Fibroblast of skin of back (primary cell): ENCODE measurements at regions not wholly inside any gene's neighbourhood (a gene's known extent, or its start where the extent isn't known, plus 50 kb on each side); places are given as distances from the start of the nearest gene placed in this dataset.

Experiments used
- DNase-seq: peaks from one replicate; pipeline ENCODE4 v3.0.0-alpha.2; 2013

DNA sequence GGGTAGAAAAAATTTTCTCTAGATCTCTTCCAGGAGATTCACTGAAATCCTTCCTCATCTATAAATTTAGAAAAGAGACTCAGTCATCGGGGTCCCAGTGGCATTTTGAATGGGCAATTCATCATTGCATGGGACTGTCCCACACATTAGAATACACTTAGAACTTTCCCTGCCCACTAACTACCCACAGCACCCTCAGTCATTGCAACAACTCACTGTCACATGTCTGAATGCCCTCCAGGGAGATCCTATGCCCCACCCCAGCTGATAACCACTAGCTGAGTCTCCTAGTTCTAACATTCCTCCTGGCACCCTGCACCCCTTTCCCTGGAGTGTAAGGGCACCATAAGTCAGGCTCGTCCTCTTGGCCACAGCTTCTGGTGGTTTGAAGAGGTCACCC is 89.6 kb downstream of the INSIG2 start:
- no peak for DNase-seq

DNA sequence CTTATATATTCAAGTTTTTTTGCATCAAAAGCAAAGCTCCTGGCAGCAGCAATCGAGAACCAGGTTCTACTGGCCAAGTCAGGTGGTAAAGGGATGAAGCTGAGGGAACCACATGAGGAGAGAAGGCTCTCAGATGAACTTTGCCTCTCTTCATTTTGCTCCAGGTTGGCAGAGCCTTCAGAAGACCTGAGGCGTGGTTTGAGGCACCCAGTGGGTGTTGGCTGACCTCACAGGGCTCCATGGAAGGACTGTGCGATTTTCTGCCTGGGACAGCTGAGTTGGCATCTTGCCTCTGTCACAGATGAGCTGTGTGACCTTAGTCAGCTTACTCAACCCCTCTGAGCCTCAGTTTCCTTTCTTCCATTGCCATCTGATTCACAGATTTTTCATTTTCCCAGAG is 89.0 kb downstream of the INSIG2 start:
- no peak for DNase-seq

DNA sequence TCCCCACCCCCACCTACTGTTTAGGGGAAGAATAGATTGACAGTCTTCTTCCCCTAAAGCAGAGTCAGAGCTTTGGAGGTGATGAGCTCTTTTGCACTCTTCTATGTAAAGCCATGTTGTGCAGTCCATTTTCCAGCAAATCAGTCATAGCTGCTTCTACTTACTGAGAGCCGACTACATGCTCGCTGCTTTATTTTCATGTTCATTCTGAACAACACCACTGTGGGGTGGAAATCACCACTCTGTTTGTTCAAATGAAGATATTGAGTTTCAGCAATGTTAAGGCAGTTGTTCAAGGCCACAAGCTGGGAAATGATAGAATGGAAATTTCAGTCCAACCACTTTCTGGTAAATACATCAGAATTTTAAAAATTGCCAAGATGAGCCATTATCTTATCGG is 88.3 kb downstream of the INSIG2 start:
- DNase-seq, result no peak

DNA sequence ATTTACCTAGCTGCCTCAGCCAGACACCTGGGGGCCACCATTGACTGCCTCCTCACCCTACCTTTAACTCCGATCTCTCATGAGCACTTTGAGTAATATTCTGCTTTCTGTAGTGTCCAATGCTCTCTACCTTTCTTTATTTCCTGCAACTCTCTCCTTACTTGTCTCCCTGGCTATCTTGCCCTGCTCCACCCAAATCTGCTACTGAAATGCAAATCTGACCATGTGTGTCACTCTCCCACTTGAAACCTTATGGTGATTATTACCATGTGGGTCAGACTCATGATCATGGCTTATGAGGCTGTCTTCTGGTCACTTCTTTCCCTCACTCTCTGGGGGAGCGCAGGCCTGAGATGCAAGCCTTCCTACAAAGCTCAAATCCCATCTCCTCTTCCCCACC is 83.3 kb downstream of the INSIG2 start:
- no peak for DNase-seq

DNA sequence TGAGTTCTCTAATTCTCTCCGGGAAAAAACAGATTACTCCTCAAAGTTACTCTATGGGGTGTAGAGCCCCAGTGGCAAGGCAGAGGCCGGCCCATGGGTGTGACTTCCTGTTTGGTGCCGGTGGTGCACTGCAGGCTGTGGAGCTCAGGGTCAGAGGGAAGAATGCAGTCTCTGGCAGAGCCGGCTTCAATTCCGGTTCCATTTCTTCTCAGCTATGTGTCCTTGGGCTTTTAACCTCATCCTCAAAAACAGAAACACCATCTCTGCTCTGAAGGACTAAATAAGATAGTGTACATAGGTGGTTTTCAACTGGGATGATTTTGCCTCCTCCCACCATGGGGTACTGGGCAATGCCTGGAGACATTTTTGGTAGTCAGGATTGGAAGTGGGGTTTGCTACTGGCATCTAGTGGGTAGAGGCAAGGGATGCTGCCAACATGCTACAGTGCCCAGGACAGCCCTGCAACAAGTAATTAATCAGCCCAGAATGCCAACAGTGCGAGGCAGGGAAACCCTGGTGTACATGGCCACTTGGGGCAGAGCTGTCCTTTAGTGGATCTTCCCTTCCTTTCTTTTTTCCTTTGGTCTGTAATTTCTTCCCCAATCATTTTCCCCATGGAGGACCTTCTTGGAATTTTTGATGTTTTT is 81.2 kb downstream of the INSIG2 start:
- no peak for DNase-seq

DNA sequence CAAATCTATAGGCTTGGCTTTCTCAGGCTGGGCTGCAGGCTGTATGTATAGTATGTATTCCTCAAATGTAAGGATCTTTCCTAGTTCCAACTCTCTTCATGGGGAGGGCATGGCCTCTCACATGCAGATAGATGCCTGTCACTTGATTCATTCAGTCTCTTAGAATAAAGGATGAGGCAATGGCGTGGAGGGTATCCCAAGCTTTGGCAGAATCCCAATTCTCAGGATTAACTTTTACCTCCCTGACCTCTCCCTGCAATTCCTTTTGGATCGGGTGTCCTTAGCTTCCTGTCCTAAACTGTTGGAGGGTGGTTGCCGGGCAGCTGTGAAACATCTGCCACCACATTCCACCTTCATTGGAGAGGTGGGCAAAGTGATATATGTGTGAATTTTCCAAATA is 80.3 kb downstream of the INSIG2 start:
- DNase-seq, result peak; percentile 35

DNA sequence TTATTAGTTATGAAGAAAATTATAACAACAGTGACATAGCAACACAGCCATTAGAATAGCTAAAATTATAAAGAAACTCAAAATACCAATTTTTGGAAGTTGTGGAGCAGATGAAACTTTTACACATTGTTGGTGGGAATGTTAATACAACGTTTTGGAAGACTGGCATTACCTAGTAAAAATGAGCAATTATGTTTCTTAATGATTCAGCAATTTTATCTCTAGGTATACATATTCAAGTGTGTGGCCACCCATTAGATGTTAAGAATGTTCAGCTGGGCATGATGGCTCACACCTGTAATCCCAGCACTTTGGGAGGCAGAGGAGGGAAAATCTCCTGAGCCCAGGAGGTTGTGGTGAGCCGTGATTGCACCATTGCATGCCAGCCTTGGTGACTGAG is 78.8 kb downstream of the INSIG2 start:
- DNase-seq, result no peak

DNA sequence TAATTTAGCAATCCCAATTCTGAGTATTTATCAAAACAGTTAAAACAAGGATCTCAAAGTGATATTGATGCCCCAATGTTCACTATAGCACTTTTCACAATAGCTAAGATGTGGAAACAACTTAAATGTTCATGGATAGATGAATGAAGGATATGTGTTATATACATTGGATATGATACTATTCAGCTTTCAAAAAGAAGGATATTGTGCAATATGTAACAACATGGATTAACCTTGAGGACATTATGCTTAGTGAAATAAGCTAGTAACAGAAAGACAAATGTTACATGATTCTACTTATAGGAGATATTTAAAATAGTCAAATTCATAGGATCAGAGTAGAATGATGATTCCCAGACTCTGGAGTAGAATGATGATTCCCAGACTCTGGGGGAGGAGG is 78.0 kb downstream of the INSIG2 start:
- no peak for DNase-seq

DNA sequence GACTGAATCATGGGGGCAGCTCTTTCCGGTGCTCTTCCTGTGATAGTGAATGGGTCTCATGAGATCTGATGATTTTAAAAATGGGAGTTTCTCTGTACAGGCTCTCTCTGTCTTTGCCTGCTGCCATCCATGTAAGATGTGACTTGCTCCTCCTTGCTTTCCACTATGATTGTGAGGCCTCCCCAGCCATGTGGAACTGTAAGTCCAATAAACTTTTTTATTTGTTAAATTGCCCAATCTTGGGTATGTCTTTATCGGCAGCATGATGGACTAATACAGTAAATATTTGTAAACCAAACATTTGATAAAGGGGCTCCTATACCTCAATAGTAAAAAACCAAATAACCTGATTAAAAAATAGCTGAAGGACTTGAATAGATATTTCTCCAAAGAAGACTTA is 77.3 kb downstream of the INSIG2 start:
- no peak for DNase-seq
